GM12878 (cell line): ENCODE measurements at regions not wholly inside any gene's neighbourhood (a gene's known extent, or its start where the extent isn't known, plus 50 kb on each side); places are given as distances from the start of the nearest gene placed in this dataset.

ENCODE experiments used
- ATAC-seq: fragments of 200-7000 bp; cut with Tn5 transposase; 3 replicates; pipeline ENCODE4 v1.9.1; 2020; ENCODE audit warnings: mild to moderate bottlenecking, moderate library complexity
- BruUV-seq: library from RNA; stranded (reverse); fragments of 400-500 nt; replicated peaks from 2 replicates; lab custom pipeline; 2021; lab: Mats Ljungman, UMichigan
- CTCF ChIA-PET: fragments of 300-600 bp; sonication (Branson Sonifier 250); formaldehyde crosslinking; extraction: SDS; loops from one replicate; lab custom pipeline; 2021; ENCODE audit warnings: inconsistent platforms; lab: Yijun Ruan, JAX
- POLR2A ChIA-PET: fragments of 350-600 bp; formaldehyde crosslinking; extraction: SDS; loops from one replicate; lab custom pipeline; 2021; ENCODE audit warnings: inconsistent platforms; lab: Charles Lee
- RAD21 ChIA-PET: fragments of 300-600 bp; sonication (Branson Sonifier 250); formaldehyde crosslinking; loops from one replicate; lab custom pipeline; 2023; ENCODE audit warnings: antibody characterized with exemption; ENCODE audit not compliant: unreplicated experiment; lab: Charles Lee
- SMC1A ChIA-PET: fragments of 300-600 bp; sonication (Branson Sonifier 250); formaldehyde crosslinking; loops from one replicate; lab custom pipeline; 2023; ENCODE audit not compliant: unreplicated experiment, uncharacterized antibody; lab: Charles Lee
- DNase-seq: peaks from one replicate; pipeline ENCODE4 v3.0.0-alpha.2; 2011; ENCODE audit warnings: low read depth, low spot score
- FAIRE-seq: peaks from 3 replicates; lab custom pipeline; 2011; peaks lifted over from hg19 to GRCh38; lab: Jason Lieb, UNC
- H2AFZ ChIP-seq: 2 replicates; pipeline ENCODE4 v1.6.0; 2011; ENCODE audit warnings: low read depth, low read length, control low read depth; ENCODE audit not compliant: control insufficient read depth
- H3K27ac ChIP-seq: 2 replicates; pipeline ENCODE4 v1.5.1; 2011; ENCODE audit warnings: control low read depth; ENCODE audit not compliant: control insufficient read depth, insufficient read depth
- H3K27me3 ChIP-seq, 2 experiments: replicated peaks in 1 of 2; 2 replicates each; pipeline versions ENCODE4 v1.6.0 to v1.6.1; 2011; ENCODE audit warnings: low read length in 1 of 2; ENCODE audit not compliant: control insufficient read depth in 2 of 2, insufficient read depth in 2 of 2
- H3K36me3 ChIP-seq, 2 experiments: 2 replicates each; pipeline ENCODE4 v1.5.1; 2011; ENCODE audit warnings: low read length in 1 of 2; ENCODE audit not compliant: control insufficient read depth in 2 of 2, insufficient read depth in 2 of 2
- H3K4me1 ChIP-seq: 2 replicates; pipeline ENCODE4 v1.6.1; 2011; ENCODE audit warnings: mild to moderate bottlenecking, low read length, moderate library complexity, mixed read lengths; ENCODE audit not compliant: control insufficient read depth, insufficient read depth
- H3K4me2 ChIP-seq: 2 replicates; pipeline ENCODE4 v1.6.0; 2011; ENCODE audit warnings: control low read depth; ENCODE audit not compliant: control insufficient read depth, insufficient read depth
- H3K4me3 ChIP-seq: fragments of 200-600 bp; sonication (generic); 2 replicates; pipeline ENCODE4 v1.5.1; 2016
- H3K79me2 ChIP-seq: 2 replicates; pipeline ENCODE4 v1.6.0; 2011; ENCODE audit warnings: low read length; ENCODE audit not compliant: control insufficient read depth, insufficient read depth
- H3K9ac ChIP-seq: 2 replicates; pipeline ENCODE4 v1.8.0; 2011; ENCODE audit warnings: low read length, control low read depth, mixed read lengths; ENCODE audit not compliant: control insufficient read depth, insufficient read depth
- H3K9me3 ChIP-seq: replicated peaks from 3 replicates; pipeline ENCODE4 v1.5.1; 2011; ENCODE audit warnings: mild to moderate bottlenecking, low read length; ENCODE audit not compliant: control insufficient read depth, insufficient read depth
- H4K20me1 ChIP-seq: 2 replicates; pipeline ENCODE4 v1.6.0; 2011; ENCODE audit not compliant: control insufficient read depth, insufficient read depth
- BMI1 ChIP-seq: fragments of 450-650 bp; IDR thresholded peaks from 2 replicates; pipeline ENCODE4 v1.6.1; 2016; ENCODE audit warnings: mild to moderate bottlenecking, moderate library complexity, borderline replicate concordance
- NBN ChIP-seq: fragments of 450-650 bp; IDR thresholded peaks from 2 replicates; pipeline ENCODE4 v1.6.1; 2016
- PBX3 ChIP-seq: IDR thresholded peaks from 2 replicates; pipeline ENCODE4 v1.6.1; 2011; ENCODE audit warnings: mild to moderate bottlenecking, low read depth, low read length, moderate library complexity; ENCODE audit not compliant: insufficient replicate concordance
- SREBF2 ChIP-seq: IDR thresholded peaks from 2 replicates; pipeline ENCODE4 v1.6.1; 2012; ENCODE audit warnings: mild to moderate bottlenecking, low read length
- SUZ12 ChIP-seq: fragments of 200-600 bp; sonication (generic); IDR thresholded peaks from one replicate; pipeline ENCODE4 v1.6.1; 2018; ENCODE audit warnings: antibody characterized with exemption, mild to moderate bottlenecking; ENCODE audit not compliant: unreplicated experiment
- TCF7 ChIP-seq: IDR thresholded peaks from 2 replicates; pipeline ENCODE4 v1.6.1; 2014; ENCODE audit warnings: antibody characterized with exemption, borderline replicate concordance
- USF2 ChIP-seq: IDR thresholded peaks from 2 replicates; pipeline ENCODE4 v1.6.1; 2011; ENCODE audit warnings: low read depth, low read length, improper control_type of control experiment, borderline replicate concordance
- ZBED1 ChIP-seq: IDR thresholded peaks from 2 replicates; pipeline ENCODE4 v1.6.1; 2016; ENCODE audit warnings: borderline replicate concordance
- WGBS: methylation state at CpG from one replicate; pipeline ENCODE4 v1.1.6; 2016; ENCODE audit warnings: low lambda C conversion rate; ENCODE audit not compliant: insufficient replicate concordance, insufficient coverage; ENCODE audit errors: missing lambda C conversion rate; 5-methylcytosine and 5-hydroxymethylcytosine counted together
- in situ Hi-C: fragments of 300-500 bp; cut with MboI; formaldehyde crosslinking; loops from 9 replicates; pipeline ENCODE4 v1.14.3; 2018; ENCODE audit warnings: mixed read lengths
- intact Hi-C: fragments of 100-400 bp; cut with micrococcal nuclease; formaldehyde crosslinking; loops from one replicate; pipeline ENCODE4 v1.14.2; 2022; ENCODE audit not compliant: unreplicated experiment
- TF ChIP-seq, protein P1 (sequence below): fragments of 450-650 bp; IDR thresholded peaks from 2 replicates; pipeline ENCODE4 v1.6.1; 2016; ENCODE audit warnings: mild to moderate bottlenecking

- TF ChIP-seq USF2 (no peak), ZBED1 (no peak)
Observed at GRCh38 chr6:169850154-169850553, 98.7 kb downstream of the ERMARD start (continued).

GRCh38 chr6:169849396-169849795, 98.0 kb downstream of the ERMARD start:
- Histone ChIP-seq H4K20me1 (no peaks in the 10 kb centered on the region), H3K79me2 (no peaks in the 10 kb centered on the region), H2AFZ (no peak overlapping the region), H3K4me2 (no peak overlapping the region), H3K27ac (no peak overlapping the region), H3K4me3 (no peak overlapping the region), H3K4me1 (no peaks in the 10 kb centered on the region), H3K36me3 (no peaks in the 10 kb centered on the region), H3K27me3 (no peaks in the 10 kb centered on the region; a peak in 1 of 4 replicates), H3K9me3 (no peaks in the 10 kb centered on the region; the same call in 2 of the 3 replicates), H3K9ac (no peak overlapping the region)
- ChIA-PET CTCF (no interaction called here), POLR2A (no interaction called here), SMC1A (no interaction called here), RAD21 (no interaction called here)
- WGBS = 42% methylated on average over 14 of the region's 14 CpGs
- intact Hi-C loops (no loop called here), in situ Hi-C loops (no loop called here)
- BruUV-seq = no TSS peak
- FAIRE-seq = no peak
- DNase-seq = no peak
- no peak for ATAC-seq
- TF ChIP-seq SREBF2 = no peak
- TF ChIP-seq TCF7 = no peak
- TF ChIP-seq SUZ12 = no peak
- no peak for TF ChIP-seq BMI1
- TF ChIP-seq NBN = no peak
- TF ChIP-seq, protein P1, sequence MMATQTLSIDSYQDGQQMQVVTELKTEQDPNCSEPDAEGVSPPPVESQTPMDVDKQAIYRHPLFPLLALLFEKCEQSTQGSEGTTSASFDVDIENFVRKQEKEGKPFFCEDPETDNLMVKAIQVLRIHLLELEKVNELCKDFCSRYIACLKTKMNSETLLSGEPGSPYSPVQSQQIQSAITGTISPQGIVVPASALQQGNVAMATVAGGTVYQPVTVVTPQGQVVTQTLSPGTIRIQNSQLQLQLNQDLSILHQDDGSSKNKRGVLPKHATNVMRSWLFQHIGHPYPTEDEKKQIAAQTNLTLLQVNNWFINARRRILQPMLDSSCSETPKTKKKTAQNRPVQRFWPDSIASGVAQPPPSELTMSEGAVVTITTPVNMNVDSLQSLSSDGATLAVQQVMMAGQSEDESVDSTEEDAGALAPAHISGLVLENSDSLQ = no peak
- no peak for TF ChIP-seq PBX3
